Endothelial cell of umbilical vein (primary cell): ENCODE measurements at regions not wholly inside any gene's neighbourhood (a gene's known extent, or its start where the extent isn't known, plus 50 kb on each side); places are given as distances from the start of the nearest gene placed in this dataset.

Experiments
- BruUV-seq: library from RNA; stranded (reverse); fragments of 400-500 nt; replicated peaks from 2 replicates; lab custom pipeline; 2021; lab: Mats Ljungman, UMichigan
- CTCF ChIA-PET: fragments of 300-600, 350-600 bp; sonication (Branson Sonifier 250); formaldehyde crosslinking; loops from one replicate; lab custom pipeline; 2021; ENCODE audit warnings: antibody characterized with exemption, inconsistent platforms; lab: Charles Lee
- POLR2A ChIA-PET: fragments of 300-600, 350-600 bp; sonication (Branson Sonifier 250); formaldehyde crosslinking; loops from one replicate; lab custom pipeline; 2021; ENCODE audit warnings: antibody characterized with exemption, inconsistent platforms; lab: Charles Lee
- DNase-seq: peaks from one replicate; pipeline ENCODE4 v3.0.0-alpha.2; 2011; ENCODE audit warnings: low read depth, low spot score
- FAIRE-seq: peaks from 2 replicates; lab custom pipeline; 2011; peaks lifted over from hg19 to GRCh38; lab: Jason Lieb, UNC
- H2AFZ ChIP-seq: 2 replicates; pipeline ENCODE4 v1.6.0; 2012; ENCODE audit warnings: low read depth, low read length, control low read depth, inconsistent platforms
- H3K27ac ChIP-seq: 2 replicates; pipeline ENCODE4 v1.5.1; 2011; ENCODE audit warnings: low read depth, mild to moderate bottlenecking, control low read depth, low read length, moderate library complexity; ENCODE audit not compliant: insufficient read depth
- H3K27me3 ChIP-seq, 2 experiments: 2 replicates each; pipeline versions ENCODE4 v1.6.0 to v1.6.1; 2011; ENCODE audit warnings: low read length in 2 of 2, mixed read lengths in 1 of 2; ENCODE audit not compliant: control insufficient read depth in 2 of 2, insufficient read depth in 2 of 2
- H3K36me3 ChIP-seq, 2 experiments: 2 replicates in 1 of 2; 3 replicates in 1 of 2; pipeline ENCODE4 v1.5.1; 2011; ENCODE audit warnings: low read length in 2 of 2, mild to moderate bottlenecking in 1 of 2, moderate library complexity in 1 of 2; ENCODE audit not compliant: control insufficient read depth in 2 of 2, insufficient read depth in 2 of 2; ENCODE audit errors: extremely low read depth in 1 of 2
- H3K4me1 ChIP-seq: 3 replicates; pipeline ENCODE4 v1.5.1; 2011; ENCODE audit warnings: mild to moderate bottlenecking, low read length; ENCODE audit not compliant: control insufficient read depth, insufficient read depth; ENCODE audit errors: extremely low read depth
- H3K4me2 ChIP-seq: 2 replicates; pipeline ENCODE4 v1.6.1; 2011; ENCODE audit warnings: low read length, control low read depth, mixed read lengths; ENCODE audit not compliant: insufficient read depth
- H3K4me3 ChIP-seq, 3 experiments: fragments of 200-600 bp in 1 of 3; sonication (generic), shearing (Covaris generic) in 1 of 3; replicated peaks in 1 of 3; 2 replicates each; pipeline ENCODE4 v1.5.1; 2011 to 2016; ENCODE audit warnings: control low read depth in 3 of 3, low read length in 3 of 3, mild to moderate bottlenecking in 2 of 3, inconsistent platforms in 1 of 3, low read depth in 1 of 3, moderate library complexity in 1 of 3; ENCODE audit not compliant: insufficient read depth in 1 of 3
- H3K79me2 ChIP-seq: 2 replicates; pipeline ENCODE4 v1.6.0; 2012; ENCODE audit warnings: low read length, inconsistent platforms; ENCODE audit not compliant: control insufficient read depth, insufficient read depth
- H3K9ac ChIP-seq: replicated peaks from 2 replicates; pipeline ENCODE3; 2011; ENCODE audit warnings: low read length, control low read depth; ENCODE audit not compliant: insufficient read depth; ENCODE audit errors: extremely low read depth
- H3K9me1 ChIP-seq: replicated peaks from 3 replicates; pipeline ENCODE4 v1.6.0; 2011; ENCODE audit warnings: mild to moderate bottlenecking, low read length; ENCODE audit not compliant: control insufficient read depth, insufficient read depth; ENCODE audit errors: extremely low read depth
- H3K9me3 ChIP-seq: replicated peaks from 2 replicates; pipeline ENCODE4 v1.5.1; 2012; ENCODE audit warnings: low read length, inconsistent platforms; ENCODE audit not compliant: control insufficient read depth, insufficient read depth
- H4K20me1 ChIP-seq: replicated peaks from 2 replicates; pipeline ENCODE3; 2011; ENCODE audit warnings: mild to moderate bottlenecking, low read length; ENCODE audit not compliant: control insufficient read depth, insufficient read depth; ENCODE audit errors: extremely low read depth
- EZH2 ChIP-seq: IDR thresholded peaks from 2 replicates; pipeline ENCODE4 v1.6.1; 2012; ENCODE audit warnings: borderline replicate concordance, low read depth, mild to moderate bottlenecking, moderate library complexity, low read length, inconsistent platforms; ENCODE audit not compliant: severe bottlenecking
- FOS ChIP-seq: IDR thresholded peaks from 2 replicates; pipeline ENCODE4 v1.6.1; 2011; ENCODE audit warnings: mild to moderate bottlenecking, low read length, moderate library complexity, borderline replicate concordance; ENCODE audit not compliant: insufficient read depth
- GATA2 ChIP-seq: IDR thresholded peaks from 2 replicates; pipeline ENCODE4 v1.7.0; 2011; ENCODE audit warnings: low read depth, mild to moderate bottlenecking, moderate library complexity, mixed read lengths, low read length; ENCODE audit not compliant: insufficient read length, insufficient read depth
- JUN ChIP-seq: IDR thresholded peaks from 2 replicates; pipeline ENCODE4 v1.6.1; 2011; ENCODE audit warnings: borderline replicate concordance, low read depth; ENCODE audit not compliant: insufficient read length, insufficient read depth
- MAX ChIP-seq: IDR thresholded peaks from 2 replicates; pipeline ENCODE4 v1.6.1; 2011; ENCODE audit not compliant: insufficient read depth, insufficient read length
- POLR2A ChIP-seq: IDR thresholded peaks from 2 replicates; pipeline ENCODE4 v1.6.1; 2012; ENCODE audit warnings: low read depth, mild to moderate bottlenecking, control low read depth, low read length
- POLR2AphosphoS5 ChIP-seq: IDR thresholded peaks from 2 replicates; pipeline ENCODE4 v1.6.1; 2012; ENCODE audit warnings: low read depth, mild to moderate bottlenecking, control low read depth, low read length, moderate library complexity; ENCODE audit not compliant: insufficient read depth
- dilution Hi-C: fragments of 300-500 bp; cut with MboI; formaldehyde crosslinking; loops from one replicate; pipeline ENCODE4 v1.15.0; 2019; ENCODE audit warnings: low sequenced_read_pairs; ENCODE audit not compliant: extremely low pct_ligation_motif_present
- intact Hi-C: fragments of 100-400 bp; cut with micrococcal nuclease; formaldehyde crosslinking; loops from one replicate; pipeline ENCODE4 v1.10.0; 2022
- TF ChIP-seq, protein P1 (sequence below), 2 donors: IDR thresholded peaks; 1 replicate in 1 of 2; 2 replicates in 1 of 2; pipeline ENCODE4 v1.5.1; 2011; ENCODE audit warnings: low read length in 2 of 2, mild to moderate bottlenecking in 2 of 2, moderate library complexity in 2 of 2, control low read depth in 1 of 2, inconsistent platforms in 1 of 2, low read depth in 1 of 2; ENCODE audit not compliant: insufficient read depth in 1 of 2; ENCODE audit errors: extremely low read depth in 1 of 2

- no peaks in the 10 kb centered on the region for H3K9me3 ChIP-seq
- dilution Hi-C loops (no loop called here), intact Hi-C loops (no loop called here)
- H3K27me3 ChIP-seq, result no peaks in the 10 kb centered on the region
- H3K36me3 ChIP-seq, result no peaks in the 10 kb centered on the region
- ChIA-PET CTCF (no interaction called here), POLR2A (no interaction called here)
- no peaks in the 10 kb centered on the region for H3K79me2 ChIP-seq
- no peak overlapping the region for H3K27ac ChIP-seq
- H4K20me1 ChIP-seq, result no peaks in the 10 kb centered on the region
- DNase-seq, result no peak
- no peaks in the 10 kb centered on the region for H3K4me1 ChIP-seq
- no TSS peak for BruUV-seq
- H3K4me2 ChIP-seq, result no peak overlapping the region
- H2AFZ ChIP-seq, result no peak overlapping the region
- FAIRE-seq, result no peak
- no peak for TF ChIP-seq EZH2
- TF ChIP-seq POLR2A, result no peak
- TF ChIP-seq GATA2, result no peak
- no peak for TF ChIP-seq JUN
- TF ChIP-seq MAX, result no peak
- TF ChIP-seq, protein P1, sequence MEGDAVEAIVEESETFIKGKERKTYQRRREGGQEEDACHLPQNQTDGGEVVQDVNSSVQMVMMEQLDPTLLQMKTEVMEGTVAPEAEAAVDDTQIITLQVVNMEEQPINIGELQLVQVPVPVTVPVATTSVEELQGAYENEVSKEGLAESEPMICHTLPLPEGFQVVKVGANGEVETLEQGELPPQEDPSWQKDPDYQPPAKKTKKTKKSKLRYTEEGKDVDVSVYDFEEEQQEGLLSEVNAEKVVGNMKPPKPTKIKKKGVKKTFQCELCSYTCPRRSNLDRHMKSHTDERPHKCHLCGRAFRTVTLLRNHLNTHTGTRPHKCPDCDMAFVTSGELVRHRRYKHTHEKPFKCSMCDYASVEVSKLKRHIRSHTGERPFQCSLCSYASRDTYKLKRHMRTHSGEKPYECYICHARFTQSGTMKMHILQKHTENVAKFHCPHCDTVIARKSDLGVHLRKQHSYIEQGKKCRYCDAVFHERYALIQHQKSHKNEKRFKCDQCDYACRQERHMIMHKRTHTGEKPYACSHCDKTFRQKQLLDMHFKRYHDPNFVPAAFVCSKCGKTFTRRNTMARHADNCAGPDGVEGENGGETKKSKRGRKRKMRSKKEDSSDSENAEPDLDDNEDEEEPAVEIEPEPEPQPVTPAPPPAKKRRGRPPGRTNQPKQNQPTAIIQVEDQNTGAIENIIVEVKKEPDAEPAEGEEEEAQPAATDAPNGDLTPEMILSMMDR (IDR thresholded peaks at IDR 0.05; ENCODE audit: extremely low read depth in 1 of 2, insufficient read depth in 1 of 2, low read depth in 1 of 2, low read length in 2 of 2), result no peak
- TF ChIP-seq FOS, result no peak
- no peak for TF ChIP-seq POLR2AphosphoS5
- H3K9me1 ChIP-seq, result no peaks in the 10 kb centered on the region
- H3K9ac ChIP-seq, result no peak overlapping the region
- H3K4me3 ChIP-seq, result no peak overlapping the region
Measured at GRCh38 chr17:74089380-74089779, 114.1 kb upstream of the RPL38 start.
